ENCODE measurements at regions not wholly inside any gene's neighbourhood (a gene's known extent, or its start where the extent isn't known, plus 50 kb on each side); places are given as distances from the start of the nearest gene placed in this dataset.

GRCh38 chr5:3417376-3417943, 178.2 kb upstream of the IRX1 start:
- TF ChIP-seq ARID4B (CRISPR knock-in tag; IDR thresholded peaks at IDR 0.05; ENCODE audit: borderline replicate concordance): no peak
- no peak for TF ChIP-seq KAT7 (CRISPR knock-in tag; IDR thresholded peaks at IDR 0.05; ENCODE audit: borderline replicate concordance)
- no peak for TF ChIP-seq SMAD4 (CRISPR knock-in tag; IDR thresholded peaks at IDR 0.05)
- no peak for TF ChIP-seq USF1 (CRISPR knock-in tag; IDR thresholded peaks at IDR 0.05)
- no peak for TF ChIP-seq FOXP4 (CRISPR knock-in tag; IDR thresholded peaks at IDR 0.05)
- no peak for TF ChIP-seq MYBL2 (CRISPR knock-in tag; IDR thresholded peaks at IDR 0.05)
- TF ChIP-seq ZSCAN18 (CRISPR knock-in tag; IDR thresholded peaks at IDR 0.05): no peak
- 0 out of 2 replicates have a peak, but pooled peaks have one; percentile 24 for TF ChIP-seq MAX (CRISPR knock-in tag; IDR thresholded peaks at IDR 0.05)
- TF ChIP-seq GTF2I (CRISPR knock-in tag; conservative IDR thresholded peaks at IDR 0.05): no peak
- no peak for TF ChIP-seq ZNF532 (CRISPR knock-in tag; IDR thresholded peaks at IDR 0.05; ENCODE audit: borderline replicate concordance)
- TF ChIP-seq E2F5 (CRISPR knock-in tag; IDR thresholded peaks at IDR 0.05): no peak
- 0 out of 2 replicates have a peak, but pooled peaks have one; percentile 17 for TF ChIP-seq ZNF121 (CRISPR knock-in tag; IDR thresholded peaks at IDR 0.05)
- H3K9me3 Mint-ChIP-seq: peaks cover 3% of the 10 kb centered on the region
- no peak overlapping the region for H3K4me3 Mint-ChIP-seq
- DNase-seq (ENCODE audit: low spot score) (peak; percentile 69), ATAC-seq (peak; percentile 97)
- H3K4me1 Mint-ChIP-seq: no peaks in the 10 kb centered on the region
- CTCF ChIA-PET: interaction anchor here (1.0 to 1.4 kb wide), 2 partner anchors 13 to 174 kb away, joined by 3 to 5 read pairs; no protein-coding TSS in a partner anchor
- no peaks in the 10 kb centered on the region for H3K36me3 Mint-ChIP-seq
- H3K27me3 Mint-ChIP-seq (ENCODE audit: low read depth): peaks cover 2% of the 10 kb centered on the region; the same call in 1 of the 2 replicates
- POLR2A ChIA-PET: interaction anchor here (0.6 kb wide), 1 partner anchor 89 kb away, joined by 3 read pairs; no protein-coding TSS in a partner anchor
- H3K27ac Mint-ChIP-seq: no peak overlapping the region

Measured in WTC11 (cell line).